KMS-11 (cell line): ENCODE measurements at regions not wholly inside any gene's neighbourhood (a gene's known extent, or its start where the extent isn't known, plus 50 kb on each side); places are given as distances from the start of the nearest gene placed in this dataset.
A peak's percentile ranks its signal among the peaks of the same experiment; 100 is the strongest.

Experiments
- H2AFZ ChIP-seq: fragments of 200-600 bp; sonication (generic); 2 replicates; pipeline ENCODE4 v1.6.1; 2016; ENCODE audit warnings: antibody characterized with exemption, mixed run types, low read depth
- H3K27ac ChIP-seq: fragments of 200-600 bp; sonication (generic); 2 replicates; pipeline ENCODE4 v1.6.1; 2016; ENCODE audit warnings: mild to moderate bottlenecking, mixed run types
- H3K27me3 ChIP-seq: fragments of 200-600 bp; sonication (generic); 2 replicates; pipeline ENCODE4 v1.6.1; 2017; ENCODE audit warnings: mild to moderate bottlenecking, low read depth, mixed run types, moderate library complexity; ENCODE audit not compliant: insufficient read depth
- H3K36me3 ChIP-seq: fragments of 200-600 bp; sonication (generic); 2 replicates; pipeline ENCODE4 v1.6.1; 2017; ENCODE audit warnings: mild to moderate bottlenecking, mixed run types; ENCODE audit not compliant: insufficient read depth
- H3K4me1 ChIP-seq: fragments of 200-600 bp; sonication (generic); 2 replicates; pipeline ENCODE4 v1.6.1; 2016; ENCODE audit warnings: mild to moderate bottlenecking, low read depth, mixed run types; ENCODE audit not compliant: poor library complexity, severe bottlenecking
- H3K4me2 ChIP-seq: fragments of 200-600 bp; sonication (generic); 2 replicates; pipeline ENCODE4 v1.7.0; 2016; ENCODE audit warnings: mild to moderate bottlenecking, mixed run types
- H3K4me3 ChIP-seq: fragments of 200-600 bp; sonication (generic); IDR thresholded peaks from 2 replicates; pipeline ENCODE4 v1.6.1; 2017; ENCODE audit warnings: low read depth, low read length, mixed read lengths; ENCODE audit not compliant: insufficient read depth
- H3K79me2 ChIP-seq: fragments of 200-600 bp; sonication (generic); 2 replicates; pipeline ENCODE4 v1.6.1; 2016; ENCODE audit warnings: low read depth, mixed run types; ENCODE audit not compliant: insufficient read depth
- H3K9ac ChIP-seq: fragments of 200-600 bp; sonication (generic); 2 replicates; pipeline ENCODE4 v1.6.1; 2016; ENCODE audit warnings: mild to moderate bottlenecking, mixed run types
- H4K20me1 ChIP-seq: fragments of 200-600 bp; sonication (generic); 2 replicates; pipeline ENCODE4 v1.6.1; 2016; ENCODE audit warnings: mild to moderate bottlenecking, mixed run types; ENCODE audit not compliant: insufficient read depth
- CTCF ChIP-seq: fragments of 200-600 bp; sonication (generic); conservative IDR thresholded peaks from 2 replicates; pipeline ENCODE4 v1.6.1; 2017; ENCODE audit warnings: low read depth, mild to moderate bottlenecking, antibody characterized with exemption, low read length, moderate library complexity, mixed read lengths

- no peaks in the 10 kb centered on the region for H3K4me1 ChIP-seq
- H2AFZ ChIP-seq, result no peak overlapping the region
- no peak overlapping the region for H3K9ac ChIP-seq
- no peak overlapping the region for H3K4me3 ChIP-seq
- H3K27ac ChIP-seq, result no peak overlapping the region
- no peaks in the 10 kb centered on the region for H3K27me3 ChIP-seq
- H4K20me1 ChIP-seq, result no peaks in the 10 kb centered on the region
- no peak for TF ChIP-seq CTCF
- no peaks in the 10 kb centered on the region for H3K36me3 ChIP-seq
- no peaks in the 10 kb centered on the region for H3K79me2 ChIP-seq
- no peak overlapping the region for H3K4me2 ChIP-seq
Measured at GRCh38 chr15:39165020-39165706, 415.7 kb upstream of the THBS1 start.

GRCh38 chr15:39167164-39168058, 413.5 kb upstream of the THBS1 start:
- Histone ChIP-seq H3K4me1 (peaks cover 12% of the 10 kb centered on the region), H3K4me2 (no peak overlapping the region), H3K27me3 (no peaks in the 10 kb centered on the region), H3K4me3 (no peak overlapping the region), H3K9ac (no peak overlapping the region), H2AFZ (no peak overlapping the region), H3K79me2 (no peaks in the 10 kb centered on the region), H3K36me3 (no peaks in the 10 kb centered on the region), H4K20me1 (no peaks in the 10 kb centered on the region), H3K27ac (no peak overlapping the region)
- TF ChIP-seq CTCF, result no peak

GRCh38 chr15:39171944-39172368, 408.9 kb upstream of the THBS1 start:
- Histone ChIP-seq H3K4me3 (no peak overlapping the region), H3K79me2 (no peaks in the 10 kb centered on the region), H3K27me3 (no peaks in the 10 kb centered on the region), H4K20me1 (no peaks in the 10 kb centered on the region), H3K27ac (no peak overlapping the region; the same call in 1 of the 2 replicates), H3K36me3 (no peaks in the 10 kb centered on the region), H3K9ac (no peak overlapping the region), H3K4me1 (peaks cover 23% of the 10 kb centered on the region), H3K4me2 (peak overlapping the region; percentile 88), H2AFZ (no peak overlapping the region; the same call in 1 of the 2 replicates)
- peak; percentile 36; the same call in 1 of the 2 replicates for TF ChIP-seq CTCF

- no peak overlapping the region for H3K4me3 ChIP-seq
Measured at GRCh38 chr15:39172380-39173281, 408.2 kb upstream of the THBS1 start.

More at GRCh38 chr15:39172380-39173281, 408.2 kb upstream of the THBS1 start:
- Histone ChIP-seq H4K20me1 (no peaks in the 10 kb centered on the region), H3K4me2 (peak overlapping the region; percentile 88), H3K79me2 (no peaks in the 10 kb centered on the region), H3K9ac (no peak overlapping the region), H3K27me3 (no peaks in the 10 kb centered on the region), H2AFZ (peak overlapping the region; percentile 38; the same call in 1 of the 2 replicates), H3K27ac (no peak overlapping the region; the same call in 1 of the 2 replicates), H3K4me1 (peaks cover 23% of the 10 kb centered on the region), H3K36me3 (no peaks in the 10 kb centered on the region)
- no peak; the same call in 1 of the 2 replicates for TF ChIP-seq CTCF
